ENCODE measurements at regions not wholly inside any gene's neighbourhood (a gene's known extent, or its start where the extent isn't known, plus 50 kb on each side); places are given as distances from the start of the nearest gene placed in this dataset.

GRCh38 chr10:59087486-59087885 is 89.0 kb upstream of the PHYHIPL start:
- TF ChIP-seq CTCF (conservative IDR thresholded peaks at IDR 0.05; ENCODE audit: low read depth, low read length) (no peak), MXI1 (IDR thresholded peaks at IDR 0.05; ENCODE audit: borderline replicate concordance, low read depth, low read length) (no peak), USF2 (IDR thresholded peaks at IDR 0.05; ENCODE audit: low read depth, low read length) (no peak), RAD21 (IDR thresholded peaks at IDR 0.05; ENCODE audit: low read length) (no peak)
